ENCODE measurements at regions not wholly inside any gene's neighbourhood (a gene's known extent, or its start where the extent isn't known, plus 50 kb on each side); places are given as distances from the start of the nearest gene placed in this dataset.

- ChIA-PET POLR2A (no interaction called here), CTCF (no interaction called here)
- no peak for DNase-seq (ENCODE audit: extremely low spot score)
- TF ChIP-seq CTCF (IDR thresholded peaks at IDR 0.05; ENCODE audit: control extremely low read depth, extremely low read depth, low read depth, missing control alignments) = no peak
These were observed 136.8 kb upstream of the SPAG17 start for GRCh38 chr1:118321840-118322239.

- ChIA-PET CTCF (interaction anchor here (1.1 kb wide), 1 partner anchor 11 kb away, joined by 3 read pairs; no protein-coding TSS in a partner anchor), POLR2A (no interaction called here)
- no peak for TF ChIP-seq CTCF (IDR thresholded peaks at IDR 0.05; ENCODE audit: control extremely low read depth, extremely low read depth, low read depth, missing control alignments)
- no peak for DNase-seq (ENCODE audit: extremely low spot score)
These were observed 133.0 kb upstream of the SPAG17 start for GRCh38 chr1:118317842-118318614.

- CTCF ChIA-PET = no interaction called here
- POLR2A ChIA-PET = no interaction called here
- TF ChIP-seq CTCF (IDR thresholded peaks at IDR 0.05; ENCODE audit: control extremely low read depth, extremely low read depth, low read depth, missing control alignments) = no peak
- DNase-seq (ENCODE audit: extremely low spot score) = no peak
These were observed 121.8 kb upstream of the SPAG17 start for GRCh38 chr1:118306851-118307250.

- POLR2A ChIA-PET = no interaction called here
- no peak for DNase-seq (ENCODE audit: extremely low spot score)
- CTCF ChIA-PET = no interaction called here
- TF ChIP-seq CTCF (IDR thresholded peaks at IDR 0.05; ENCODE audit: control extremely low read depth, extremely low read depth, low read depth, missing control alignments) = no peak
These were observed 119.8 kb upstream of the SPAG17 start for GRCh38 chr1:118304722-118305359.

GRCh38 chr1:118303534-118303933 is 118.5 kb upstream of the SPAG17 start:
- no peak for DNase-seq (ENCODE audit: extremely low spot score)
- no peak for TF ChIP-seq CTCF (IDR thresholded peaks at IDR 0.05; ENCODE audit: control extremely low read depth, extremely low read depth, low read depth, missing control alignments)
- ChIA-PET POLR2A (no interaction called here), CTCF (interaction anchor here (1.1 kb wide), 1 partner anchor 706 kb away, joined by 3 read pairs; no protein-coding TSS in a partner anchor)

GRCh38 chr1:118303064-118303463 is 118.0 kb upstream of the SPAG17 start:
- no peak for TF ChIP-seq CTCF (IDR thresholded peaks at IDR 0.05; ENCODE audit: control extremely low read depth, extremely low read depth, low read depth, missing control alignments)
- ChIA-PET CTCF (interaction anchor here (1.1 kb wide), 1 partner anchor 707 kb away, joined by 3 read pairs; no protein-coding TSS in a partner anchor), POLR2A (no interaction called here)
- no peak for DNase-seq (ENCODE audit: extremely low spot score)

Data from GM10248 (cell line).